Activated CD8-positive, alpha-beta memory T cell treated with anti-CD3 and anti-CD28 coated beads, Interleukin-2, amount 50 U/mL, for 1 hour (primary cell): ENCODE measurements at regions not wholly inside any gene's neighbourhood (a gene's known extent, or its start where the extent isn't known, plus 50 kb on each side); places are given as distances from the start of the nearest gene placed in this dataset.
"Not testable (repeated sequence)": the region's sequence is repeated elsewhere in the genome, so short reads cannot be mapped to it uniquely, and the experiment has no call there.

Experiments
- DNase-seq: peaks from one replicate; pipeline ENCODE4 v3.0.0-alpha.2; 2020; ENCODE audit errors: extremely low read depth

GRCh38 chr6:105726902-105727655 is 324.2 kb upstream of the PREP start:
- DNase-seq, result no peak

- DNase-seq, result no peak
Observed at GRCh38 chr6:105714846-105715245, 312.0 kb upstream of the PREP start.

GRCh38 chr6:105713474-105714118 is 310.7 kb upstream of the PREP start:
- DNase-seq, result no peak

- DNase-seq, result no peak
Observed at GRCh38 chr6:105711216-105711615, 308.3 kb upstream of the PREP start.

GRCh38 chr6:105705608-105706007 is 302.7 kb upstream of the PREP start:
- DNase-seq, result no peak

GRCh38 chr6:105695461-105695860 is 292.6 kb upstream of the PREP start:
- DNase-seq, result no peak

- no peak for DNase-seq
Observed at GRCh38 chr6:105692613-105693215, 289.8 kb upstream of the PREP start.

GRCh38 chr6:105691971-105692370 is 289.1 kb upstream of the PREP start:
- DNase-seq, result no peak

GRCh38 chr6:105691081-105691480 is 288.2 kb upstream of the PREP start:
- no peak for DNase-seq

- DNase-seq, result no peak
Observed at GRCh38 chr6:105688573-105688972, 285.7 kb upstream of the PREP start.

- DNase-seq, result not testable (repeated sequence)
Observed at GRCh38 chr6:105686793-105687192, 283.9 kb upstream of the PREP start.

- no peak for DNase-seq
Observed at GRCh38 chr6:105681061-105681460, 278.2 kb upstream of the PREP start.

GRCh38 chr6:105680131-105680530 is 277.2 kb upstream of the PREP start:
- DNase-seq, result no peak

GRCh38 chr6:105678516-105678915 is 275.6 kb upstream of the PREP start:
- no peak for DNase-seq

GRCh38 chr6:105677671-105678475 is 275.0 kb upstream of the PREP start:
- DNase-seq, result no peak

- DNase-seq, result no peak
Observed at GRCh38 chr6:105676857-105677256, 274.0 kb upstream of the PREP start.

- DNase-seq, result no peak
Observed at GRCh38 chr6:105675715-105676397, 273.0 kb upstream of the PREP start.

GRCh38 chr6:105672856-105673538 is 270.1 kb upstream of the PREP start:
- DNase-seq, result not testable (repeated sequence)

GRCh38 chr6:105669232-105669631 is 266.4 kb upstream of the PREP start:
- no peak for DNase-seq

- DNase-seq, result no peak
Observed at GRCh38 chr6:105667056-105667455, 264.2 kb upstream of the PREP start.

GRCh38 chr6:105664931-105665330 is 262.0 kb upstream of the PREP start:
- DNase-seq, result no peak
